ENCODE measurements at regions not wholly inside any gene's neighbourhood (a gene's known extent, or its start where the extent isn't known, plus 50 kb on each side); places are given as distances from the start of the nearest gene placed in this dataset.

GRCh38 chr9:108360304-108360703 is 495.5 kb downstream of the ACTL7B start:
- Mint-ChIP-seq H3K4me1 (no peaks in the 10 kb centered on the region), H3K9me3 (peaks cover 2% of the 10 kb centered on the region), H3K27ac (no peak overlapping the region), H3K4me3 (no peak overlapping the region), H3K36me3 (ENCODE audit: low read depth) (no peaks in the 10 kb centered on the region), H3K27me3 (no peaks in the 10 kb centered on the region)
- TF ChIP-seq CTCF (IDR thresholded peaks at IDR 0.05): no peak
- ChIA-PET POLR2A (no interaction called here), CTCF (no interaction called here)
- intact Hi-C loops (cut with micrococcal nuclease): no loop called here
- no peak for ATAC-seq (ENCODE audit: low read depth)
- DNase-seq: no peak

- intact Hi-C loops (cut with micrococcal nuclease): no loop called here
- CTCF ChIA-PET: no interaction called here
- Mint-ChIP-seq H3K36me3 (ENCODE audit: low read depth) (no peaks in the 10 kb centered on the region), H3K27ac (no peak overlapping the region), H3K27me3 (no peaks in the 10 kb centered on the region), H3K4me1 (no peaks in the 10 kb centered on the region), H3K9me3 (no peaks in the 10 kb centered on the region), H3K4me3 (no peak overlapping the region)
- no peak for ATAC-seq (ENCODE audit: low read depth)
- no peak for TF ChIP-seq CTCF (IDR thresholded peaks at IDR 0.05)
- DNase-seq: no peak
- POLR2A ChIA-PET: no interaction called here
Observed at GRCh38 chr9:108356806-108357205, 499.0 kb downstream of the ACTL7B start.

GRCh38 chr9:108351571-108351970 is 504.2 kb downstream of the ACTL7B start:
- ATAC-seq (ENCODE audit: low read depth): no peak
- ChIA-PET POLR2A (no interaction called here), CTCF (no interaction called here)
- H3K4me3 Mint-ChIP-seq: no peak overlapping the region
- H3K27me3 Mint-ChIP-seq: peaks cover 1% of the 10 kb centered on the region
- intact Hi-C loops (cut with micrococcal nuclease): no loop called here
- no peak for TF ChIP-seq CTCF (IDR thresholded peaks at IDR 0.05)
- DNase-seq: no peak
- no peaks in the 10 kb centered on the region for H3K9me3 Mint-ChIP-seq
- no peaks in the 10 kb centered on the region for H3K4me1 Mint-ChIP-seq
- H3K36me3 Mint-ChIP-seq (ENCODE audit: low read depth): no peaks in the 10 kb centered on the region
- H3K27ac Mint-ChIP-seq: no peak overlapping the region

- POLR2A ChIA-PET: no interaction called here
- H3K36me3 Mint-ChIP-seq (ENCODE audit: low read depth): no peaks in the 10 kb centered on the region
- peaks cover 2% of the 10 kb centered on the region for H3K27me3 Mint-ChIP-seq
- H3K4me1 Mint-ChIP-seq: no peaks in the 10 kb centered on the region
- peaks cover 3% of the 10 kb centered on the region for H3K9me3 Mint-ChIP-seq
- H3K4me3 Mint-ChIP-seq: no peak overlapping the region
- H3K27ac Mint-ChIP-seq: no peak overlapping the region
- DNase-seq: no peak
- ATAC-seq (ENCODE audit: low read depth): no peak
- CTCF ChIA-PET: no interaction called here
- intact Hi-C loops (cut with micrococcal nuclease): no loop called here
- TF ChIP-seq CTCF (IDR thresholded peaks at IDR 0.05): no peak
Observed at GRCh38 chr9:108347463-108348188, 508.2 kb downstream of the ACTL7B start.

- DNase-seq (no peak), ATAC-seq (ENCODE audit: low read depth) (no peak)
- CTCF ChIA-PET: no interaction called here
- H3K4me1 Mint-ChIP-seq: no peaks in the 10 kb centered on the region
- peaks cover 3% of the 10 kb centered on the region for H3K9me3 Mint-ChIP-seq
- no peak overlapping the region for H3K4me3 Mint-ChIP-seq
- no peak for TF ChIP-seq CTCF (IDR thresholded peaks at IDR 0.05)
- H3K27me3 Mint-ChIP-seq: peaks cover 2% of the 10 kb centered on the region
- H3K27ac Mint-ChIP-seq: no peak overlapping the region
- intact Hi-C loops (cut with micrococcal nuclease): no loop called here
- POLR2A ChIA-PET: no interaction called here
- H3K36me3 Mint-ChIP-seq (ENCODE audit: low read depth): no peaks in the 10 kb centered on the region
Observed at GRCh38 chr9:108345826-108346225, 510.0 kb downstream of the ACTL7B start.
